Gastrocnemius medialis (tissue), 4 donors: ENCODE measurements at regions not wholly inside any gene's neighbourhood (a gene's known extent, or its start where the extent isn't known, plus 50 kb on each side); places are given as distances from the start of the nearest gene placed in this dataset.

ENCODE experiments used
- POLR2A ChIP-seq, 2 donors: fragments of 450-650 bp; IDR thresholded peaks; one replicate each; pipeline ENCODE4 v1.6.1; 2017; ENCODE audit warnings: antibody characterized with exemption in 2 of 2, mild to moderate bottlenecking in 2 of 2, moderate library complexity in 2 of 2
- TF ChIP-seq, protein P1 (sequence below), 5 experiments: fragments of 450-650 bp in 3 of 5; fragments of 200-600 bp in 2 of 5; sonication (generic) in 2 of 5; IDR thresholded peaks in 4 of 5; conservative IDR thresholded peaks in 1 of 5; 1 replicate in 4 of 5; 2 replicates in 1 of 5; pipeline ENCODE4 v1.5.1; 2016 to 2019; ENCODE audit warnings: antibody characterized with exemption in 5 of 5, mild to moderate bottlenecking in 3 of 5, moderate library complexity in 3 of 5

- TF ChIP-seq, protein P1, sequence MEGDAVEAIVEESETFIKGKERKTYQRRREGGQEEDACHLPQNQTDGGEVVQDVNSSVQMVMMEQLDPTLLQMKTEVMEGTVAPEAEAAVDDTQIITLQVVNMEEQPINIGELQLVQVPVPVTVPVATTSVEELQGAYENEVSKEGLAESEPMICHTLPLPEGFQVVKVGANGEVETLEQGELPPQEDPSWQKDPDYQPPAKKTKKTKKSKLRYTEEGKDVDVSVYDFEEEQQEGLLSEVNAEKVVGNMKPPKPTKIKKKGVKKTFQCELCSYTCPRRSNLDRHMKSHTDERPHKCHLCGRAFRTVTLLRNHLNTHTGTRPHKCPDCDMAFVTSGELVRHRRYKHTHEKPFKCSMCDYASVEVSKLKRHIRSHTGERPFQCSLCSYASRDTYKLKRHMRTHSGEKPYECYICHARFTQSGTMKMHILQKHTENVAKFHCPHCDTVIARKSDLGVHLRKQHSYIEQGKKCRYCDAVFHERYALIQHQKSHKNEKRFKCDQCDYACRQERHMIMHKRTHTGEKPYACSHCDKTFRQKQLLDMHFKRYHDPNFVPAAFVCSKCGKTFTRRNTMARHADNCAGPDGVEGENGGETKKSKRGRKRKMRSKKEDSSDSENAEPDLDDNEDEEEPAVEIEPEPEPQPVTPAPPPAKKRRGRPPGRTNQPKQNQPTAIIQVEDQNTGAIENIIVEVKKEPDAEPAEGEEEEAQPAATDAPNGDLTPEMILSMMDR (IDR thresholded peaks at IDR 0.05 in 4 of 5, conservative IDR thresholded peaks at IDR 0.05 in 1 of 5): no peak
- no peak for TF ChIP-seq POLR2A (IDR thresholded peaks at IDR 0.05)
Observed at GRCh38 chr6:92784235-92784634, 635.1 kb downstream of the EPHA7 start.
